Activated CD4-positive, alpha-beta T cell treated with anti-CD3 and anti-CD28 coated beads, Interleukin-2, Interleukin-6, amounts not matched to agents 100 ng/mL and 50 ng/mL, durations not matched to agents 16 hours and 8 hours (primary cell): ENCODE measurements at regions not wholly inside any gene's neighbourhood (a gene's known extent, or its start where the extent isn't known, plus 50 kb on each side); places are given as distances from the start of the nearest gene placed in this dataset.

Source experiments
- DNase-seq: peaks from one replicate; pipeline ENCODE4 v3.0.0-alpha.2; 2020

DNA sequence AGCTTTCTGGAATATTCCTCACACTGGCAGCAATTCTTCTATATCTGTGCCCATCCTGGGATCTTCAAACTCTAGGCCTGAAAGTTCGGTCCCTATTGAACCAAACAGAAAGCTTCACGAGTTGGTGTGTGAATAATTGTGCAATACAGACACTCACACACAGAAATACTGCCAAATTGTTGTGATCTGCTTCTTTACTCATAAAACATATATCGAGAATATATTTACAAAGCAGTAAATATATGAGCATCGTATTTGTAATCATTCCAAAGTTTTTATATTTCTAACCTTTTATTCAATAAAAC, 56.6 kb upstream of the BEX4 start:
- no peak for DNase-seq

DNA sequence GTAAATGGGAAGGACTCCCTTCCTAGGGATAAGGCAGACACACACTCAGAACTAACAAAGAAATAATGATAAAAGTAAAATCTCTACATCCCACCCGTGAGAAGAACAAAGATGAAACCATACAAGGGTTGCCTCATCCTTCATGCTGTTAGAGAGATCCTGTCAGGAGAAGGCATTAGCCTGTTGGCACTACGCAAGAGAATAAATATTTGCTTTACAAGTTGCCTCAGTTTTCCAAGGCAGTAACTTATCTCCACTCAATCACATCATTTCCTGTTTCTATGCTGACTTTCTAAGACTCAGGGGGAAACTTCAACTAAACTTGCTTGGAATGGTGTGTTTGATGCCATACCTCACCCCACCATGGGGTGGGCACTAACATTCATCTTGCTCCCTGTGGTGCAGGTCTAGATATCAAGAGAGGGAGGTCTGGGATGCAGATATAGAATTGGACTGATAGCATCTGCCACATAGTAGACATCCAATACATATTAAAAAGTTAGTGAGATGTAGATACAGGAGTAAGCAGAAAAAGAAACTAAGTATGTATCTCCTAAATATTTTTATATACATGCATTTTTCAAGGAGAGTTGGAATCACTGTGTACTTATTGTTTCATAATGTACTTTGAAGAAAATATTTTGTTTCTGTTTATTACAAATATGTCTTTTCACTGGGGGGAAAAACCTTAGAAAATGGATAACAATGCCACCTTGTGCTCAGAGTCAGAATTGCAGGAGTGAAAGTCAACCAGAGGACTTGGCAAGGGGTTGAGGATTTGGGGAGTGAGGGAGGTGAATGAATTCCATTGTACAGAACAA, 57.2 kb upstream of the BEX4 start:
- peak; percentile 45 for DNase-seq

DNA sequence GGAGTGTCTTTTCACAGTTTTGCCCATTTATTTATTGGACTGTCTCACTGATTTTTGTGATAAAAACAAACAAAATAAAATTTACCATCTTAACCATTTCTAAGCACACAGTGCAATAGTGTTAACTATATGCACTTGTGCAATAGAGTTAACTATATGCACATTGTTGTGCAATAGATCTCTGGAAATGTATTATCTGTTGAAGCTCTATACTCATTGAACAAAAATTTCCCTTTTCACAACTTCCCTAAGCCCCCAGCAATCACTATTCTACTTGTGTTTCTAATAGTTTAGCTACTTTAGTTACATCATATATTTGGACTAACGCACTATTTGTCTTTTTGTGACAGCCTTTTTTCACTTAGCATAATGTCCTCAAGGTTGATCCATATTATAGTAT, 59.7 kb upstream of the BEX4 start:
- DNase-seq = no peak

- no peak for DNase-seq
Measured at GRCh38 chrX:103153661-103154060, 60.7 kb upstream of the NXF3 start.

DNA sequence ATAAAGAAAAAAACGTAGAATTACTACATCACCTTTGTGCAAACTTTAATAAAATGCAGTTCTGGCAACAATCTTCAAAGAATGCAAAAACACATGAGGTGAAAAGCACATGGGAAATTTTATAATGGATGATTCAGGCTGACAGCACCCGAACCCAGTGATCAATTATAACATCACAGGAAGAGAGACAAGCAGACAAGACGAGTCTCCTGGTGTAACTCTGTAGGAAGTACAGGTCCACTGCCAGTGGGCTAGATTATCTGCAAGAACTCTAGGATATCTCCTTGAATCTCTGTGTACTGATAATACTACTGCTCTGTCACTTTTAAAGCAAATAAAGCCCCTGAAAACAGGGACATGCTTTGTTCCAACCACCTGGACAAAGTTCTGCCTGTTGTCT, 58.9 kb upstream of the NXF3 start:
- no peak for DNase-seq

DNA sequence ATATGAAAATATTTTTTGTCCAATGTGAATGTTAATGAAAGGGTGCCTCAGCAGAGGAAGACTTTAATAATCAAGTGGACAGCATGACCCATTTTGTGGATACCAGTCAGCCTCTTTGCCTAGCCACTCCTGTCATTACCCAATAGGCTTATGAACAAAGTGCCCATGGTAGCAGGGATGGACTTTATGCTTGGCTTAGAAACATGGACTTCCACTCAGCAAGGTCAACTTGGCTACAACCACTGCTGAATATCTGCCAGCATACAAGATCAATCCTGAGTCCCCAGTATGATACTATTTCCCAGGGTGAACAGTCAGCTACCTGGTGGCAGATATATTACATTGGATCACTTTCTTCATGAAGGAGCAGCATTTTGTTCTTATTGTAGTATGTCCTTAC, 56.7 kb upstream of the NXF3 start:
- DNase-seq = no peak

GRCh38 chrX:103148075-103148474, 55.1 kb upstream of the NXF3 start:
- DNase-seq = no peak
